ENCODE measurements at regions not wholly inside any gene's neighbourhood (a gene's known extent, or its start where the extent isn't known, plus 50 kb on each side); places are given as distances from the start of the nearest gene placed in this dataset.

DNA sequence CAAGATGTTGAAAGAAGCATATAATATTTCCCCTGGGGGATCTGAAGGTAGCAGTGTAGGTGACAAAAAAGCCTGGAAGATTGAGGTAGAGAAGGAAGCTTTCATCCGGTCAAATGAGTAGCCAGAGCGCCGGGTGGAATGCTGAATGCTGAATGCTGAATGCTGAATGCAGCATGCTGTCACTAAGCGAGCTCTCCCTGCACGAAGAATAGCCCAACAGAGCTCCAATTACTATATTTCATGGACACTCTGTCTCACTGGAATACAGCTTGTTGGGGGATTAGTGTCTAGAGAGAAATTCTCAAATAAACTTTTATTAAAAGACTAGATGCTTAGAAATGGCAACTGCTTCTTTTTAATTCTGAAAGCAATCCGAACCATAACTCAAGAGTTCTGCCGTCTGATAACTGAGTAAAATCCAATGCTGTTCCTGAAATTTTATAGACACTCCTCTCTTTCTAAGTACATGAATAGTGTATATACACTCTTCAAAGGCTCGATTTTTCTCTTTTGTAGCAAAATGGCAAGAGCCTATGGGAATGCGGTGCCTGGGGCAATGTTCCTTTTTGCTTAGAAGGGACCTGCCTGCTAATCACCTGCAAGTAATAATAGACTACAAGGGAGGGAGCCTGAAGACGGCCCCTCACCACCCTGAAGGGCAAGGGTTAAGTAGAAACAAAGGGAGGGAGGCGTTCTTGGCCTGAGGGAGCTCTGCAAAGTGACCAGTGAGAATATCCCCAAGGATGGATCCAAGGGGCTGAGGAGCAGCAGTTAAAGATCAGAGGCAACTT is 203.7 kb upstream of the ESRRG start:
- no peak overlapping the region for H3K9ac ChIP-seq (ENCODE audit: insufficient read depth, low read length)
- H3K27me3 ChIP-seq (ENCODE audit: control insufficient read depth, insufficient read depth, low read length) = no peaks in the 10 kb centered on the region
- no peaks in the 10 kb centered on the region for H3K36me3 ChIP-seq (ENCODE audit: control insufficient read depth, insufficient read depth, low read length)
- H3K4me1 ChIP-seq (ENCODE audit: control insufficient read depth, extremely low read depth, insufficient read depth, low read length) = no peaks in the 10 kb centered on the region
- H3K9me3 ChIP-seq (ENCODE audit: control insufficient read depth, insufficient read depth, low read depth, low read length) = no peaks in the 10 kb centered on the region
- no peaks in the 10 kb centered on the region for H4K20me1 ChIP-seq (ENCODE audit: control insufficient read depth, extremely low read depth, insufficient read depth, low read length)
- H2AFZ ChIP-seq (ENCODE audit: low read length) = no peak overlapping the region
- no peak overlapping the region for H3K4me2 ChIP-seq (ENCODE audit: extremely low read depth, insufficient read depth, low read length)
- H3K27ac ChIP-seq (ENCODE audit: insufficient read depth, low read length) = no peak overlapping the region
- TF ChIP-seq CTCF (conservative IDR thresholded peaks at IDR 0.05 in 1 of 2, IDR thresholded peaks at IDR 0.05 in 1 of 2; ENCODE audit: low read depth in 1 of 2, low read length in 2 of 2) (no peak), EZH2 (IDR thresholded peaks at IDR 0.05; ENCODE audit: low read length, missing control alignments) (no peak)
- H3K4me3 ChIP-seq (replicated peaks in 1 of 4; ENCODE audit: control extremely low read depth in 1 of 4, insufficient read depth in 1 of 4, low read depth in 3 of 4, low read length in 4 of 4) = no peak overlapping the region
- H3K79me2 ChIP-seq (ENCODE audit: control insufficient read depth, insufficient read depth, low read length) = no peaks in the 10 kb centered on the region
- no peak for DNase-seq (ENCODE audit: low read depth in 2 of 2)

- H3K27ac ChIP-seq (ENCODE audit: insufficient read depth, low read length) = no peak overlapping the region
Measured at GRCh38 chr1:216925962-216926625, 202.9 kb upstream of the ESRRG start.

More at GRCh38 chr1:216925962-216926625, 202.9 kb upstream of the ESRRG start:
- no peaks in the 10 kb centered on the region for H3K27me3 ChIP-seq (ENCODE audit: control insufficient read depth, insufficient read depth, low read length)
- no peaks in the 10 kb centered on the region for H3K36me3 ChIP-seq (ENCODE audit: control insufficient read depth, insufficient read depth, low read length)
- H3K9me3 ChIP-seq (ENCODE audit: control insufficient read depth, insufficient read depth, low read depth, low read length) = no peaks in the 10 kb centered on the region
- no peak for DNase-seq (ENCODE audit: low read depth in 2 of 2)
- H2AFZ ChIP-seq (ENCODE audit: low read length) = no peak overlapping the region
- no peaks in the 10 kb centered on the region for H3K79me2 ChIP-seq (ENCODE audit: control insufficient read depth, insufficient read depth, low read length)
- no peak overlapping the region for H3K4me2 ChIP-seq (ENCODE audit: extremely low read depth, insufficient read depth, low read length)
- no peaks in the 10 kb centered on the region for H4K20me1 ChIP-seq (ENCODE audit: control insufficient read depth, extremely low read depth, insufficient read depth, low read length)
- H3K9ac ChIP-seq (ENCODE audit: insufficient read depth, low read length) = no peak overlapping the region
- TF ChIP-seq CTCF (conservative IDR thresholded peaks at IDR 0.05 in 1 of 2, IDR thresholded peaks at IDR 0.05 in 1 of 2; ENCODE audit: low read depth in 1 of 2, low read length in 2 of 2) (no peak), EZH2 (IDR thresholded peaks at IDR 0.05; ENCODE audit: low read length, missing control alignments) (no peak)
- no peak overlapping the region for H3K4me3 ChIP-seq (replicated peaks in 1 of 4; ENCODE audit: control extremely low read depth in 1 of 4, insufficient read depth in 1 of 4, low read depth in 3 of 4, low read length in 4 of 4)
- H3K4me1 ChIP-seq (ENCODE audit: control insufficient read depth, extremely low read depth, insufficient read depth, low read length) = no peaks in the 10 kb centered on the region

Measured in fibroblast of lung (primary cell).